HG03108 (cell line): ENCODE measurements at regions not wholly inside any gene's neighbourhood (a gene's known extent, or its start where the extent isn't known, plus 50 kb on each side); places are given as distances from the start of the nearest gene placed in this dataset.

Source experiments
- ATAC-seq: cut with Tn5 transposase; IDR thresholded peaks from one replicate; pipeline ENCODE4 v1.9.1; 2021; ENCODE audit warnings: moderate library complexity; ENCODE audit not compliant: unreplicated experiment

DNA sequence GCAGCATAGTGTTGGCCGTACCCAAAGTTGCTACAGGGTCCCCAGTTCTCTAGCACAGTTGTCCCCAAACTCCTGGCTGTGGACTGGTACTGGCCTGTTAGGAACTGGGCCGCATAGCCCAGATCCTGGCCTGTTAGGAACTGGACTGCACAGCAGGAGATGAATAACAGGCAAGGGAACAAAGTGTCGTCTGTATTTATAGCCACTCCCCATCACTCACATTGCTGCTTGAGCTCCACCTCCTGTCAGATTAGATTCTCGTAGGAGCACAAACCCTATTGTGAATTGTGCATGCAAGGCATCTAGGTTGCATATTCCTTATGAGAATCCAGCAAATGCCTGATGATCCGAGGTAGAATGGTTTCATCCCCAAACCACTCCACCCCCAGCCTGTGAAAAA lies 604.0 kb upstream of the LMCD1 start:
- ATAC-seq = no peak

DNA sequence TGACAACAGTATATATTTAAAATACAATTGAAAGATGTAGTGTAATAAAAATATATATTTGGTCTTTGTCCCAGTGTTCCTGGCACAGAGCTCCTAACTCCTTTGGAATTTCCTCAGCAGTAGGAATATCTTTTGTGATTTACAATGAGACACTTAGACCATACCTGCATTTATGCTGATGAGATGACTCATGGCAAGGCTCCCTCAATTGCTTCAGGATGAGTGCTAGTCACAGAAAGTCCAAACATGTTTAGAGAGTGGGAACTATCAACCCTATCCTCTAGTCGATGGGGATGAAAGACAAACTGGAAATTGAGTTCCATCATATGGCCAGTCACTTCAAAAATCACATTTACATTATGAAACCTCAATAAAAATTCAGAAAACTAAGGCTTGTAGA lies 588.3 kb upstream of the LMCD1 start:
- no peak for ATAC-seq

DNA sequence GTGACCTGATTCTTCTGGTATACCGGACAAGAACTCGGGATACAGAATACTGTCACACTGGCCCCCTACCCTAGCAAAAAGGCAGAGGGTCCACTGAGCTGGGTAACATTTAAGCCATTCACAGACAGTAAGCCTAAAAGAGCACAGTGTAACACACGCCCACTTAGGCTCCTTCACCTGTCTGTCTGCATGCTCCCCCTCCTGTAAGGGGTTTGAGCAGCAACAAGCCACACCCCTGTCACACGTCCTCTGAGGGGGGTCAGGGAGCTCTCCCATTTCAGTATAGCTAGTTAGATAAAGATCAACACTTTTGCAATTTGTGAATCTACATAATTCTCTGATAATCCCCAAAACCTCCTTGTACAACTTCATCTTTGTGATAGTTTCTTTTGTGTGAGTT lies 586.3 kb upstream of the LMCD1 start:
- no peak for ATAC-seq

DNA sequence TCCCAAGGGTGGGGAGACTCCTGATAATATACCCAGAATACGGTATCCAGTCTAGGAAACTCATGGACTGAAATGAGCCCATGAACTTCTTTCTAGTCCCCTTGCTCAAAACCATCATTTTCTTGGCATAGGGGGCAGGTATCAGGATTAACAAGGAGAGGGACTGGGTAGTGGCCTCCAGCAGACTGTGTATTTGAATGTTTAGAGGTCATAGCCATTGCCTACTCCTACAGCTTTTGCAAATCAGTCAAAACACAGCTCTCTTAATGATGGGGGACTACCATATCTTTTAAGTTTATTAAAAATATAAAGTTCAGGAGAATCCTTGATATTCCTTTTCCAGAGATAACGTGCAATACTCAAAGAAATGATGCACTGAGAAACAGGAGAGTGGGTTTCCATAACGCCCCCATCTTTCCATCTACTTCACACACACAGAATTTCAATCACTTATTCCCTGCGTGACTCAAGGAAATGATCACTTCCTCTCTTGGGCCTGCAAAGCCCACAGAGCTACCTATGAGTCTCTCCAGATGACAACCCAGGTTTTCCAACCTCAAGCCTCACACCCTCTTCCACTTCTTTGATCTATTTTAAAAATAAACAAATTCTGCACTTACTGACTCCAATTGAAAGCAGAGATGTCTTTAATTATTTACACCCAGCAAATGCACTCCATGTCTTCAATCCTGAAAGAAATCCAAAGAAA lies 584.0 kb upstream of the LMCD1 start:
- ATAC-seq = no peak

DNA sequence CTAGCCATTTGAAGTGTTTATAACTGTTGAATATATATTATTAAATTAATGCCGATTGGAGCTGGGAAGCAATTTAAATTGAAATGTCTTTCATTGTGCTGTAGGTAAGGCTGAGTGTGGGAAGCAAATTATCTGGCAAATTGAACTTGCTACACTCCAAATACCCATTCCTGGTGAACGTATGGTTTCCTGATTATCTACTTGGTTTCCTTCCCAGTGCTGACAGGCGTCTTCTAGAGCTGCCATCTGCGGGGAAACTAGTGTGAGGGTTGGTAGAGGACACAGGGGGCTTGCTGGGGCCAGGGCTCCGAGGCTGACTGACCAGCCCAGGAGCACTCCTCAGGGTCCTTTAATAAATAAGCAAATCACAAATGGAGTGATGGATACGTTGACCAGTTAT lies 581.4 kb upstream of the LMCD1 start:
- no peak for ATAC-seq

DNA sequence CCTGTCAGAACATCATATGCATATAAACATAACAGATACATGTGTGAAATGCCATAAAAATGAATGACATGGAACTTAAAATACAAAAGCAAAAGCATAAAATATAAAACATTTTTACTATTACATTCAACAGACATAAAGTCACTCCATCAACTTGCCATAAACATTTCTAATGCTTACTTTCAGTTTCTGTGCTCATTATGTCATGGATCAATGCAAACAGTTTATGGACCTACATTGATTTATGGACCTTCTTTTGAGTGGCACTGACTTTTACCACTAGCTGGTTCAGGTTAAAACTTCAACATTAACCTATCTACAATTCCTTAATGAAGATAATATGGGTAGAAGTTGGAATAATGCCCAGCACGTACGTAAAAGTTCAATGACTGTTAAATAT lies 577.4 kb upstream of the LMCD1 start:
- no peak for ATAC-seq

DNA sequence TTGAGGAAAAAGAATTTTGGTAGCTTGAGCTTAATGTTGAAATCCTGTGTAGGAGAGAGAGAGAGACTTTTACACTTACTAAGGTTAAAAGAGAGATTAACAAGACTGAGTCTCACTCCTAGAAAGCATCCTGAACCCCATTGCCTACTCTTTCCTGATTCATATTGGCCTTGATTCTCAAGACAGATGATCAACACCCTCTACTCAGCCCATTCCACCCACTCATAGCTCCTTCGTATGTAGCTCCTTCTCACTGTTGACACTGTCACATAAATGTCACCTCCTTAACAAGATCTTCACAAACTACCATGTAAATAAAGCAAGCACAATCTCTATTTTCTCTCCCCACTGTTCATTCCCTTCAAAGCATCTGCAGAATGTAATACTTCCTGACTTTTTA lies 574.6 kb upstream of the LMCD1 start:
- no peak for ATAC-seq

DNA sequence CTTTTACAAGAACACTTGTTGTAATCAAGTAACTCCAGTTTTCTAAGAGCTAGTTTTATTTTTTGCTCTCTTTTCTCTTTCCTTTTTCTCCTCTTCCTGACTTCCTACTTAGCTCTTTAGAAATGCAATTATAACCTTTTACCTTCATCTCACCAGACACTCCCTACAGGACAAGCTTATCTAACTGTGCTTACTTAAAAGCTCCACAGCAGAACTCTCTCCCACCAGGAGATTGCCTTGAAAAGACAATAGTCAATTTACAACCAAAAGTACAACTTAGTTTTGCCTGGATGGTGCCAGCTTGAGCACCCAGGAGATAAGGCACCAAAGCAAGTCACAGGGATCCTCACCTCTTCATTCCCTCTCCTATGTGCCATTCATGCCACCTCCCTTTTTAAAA lies 573.8 kb upstream of the LMCD1 start:
- no peak for ATAC-seq

DNA sequence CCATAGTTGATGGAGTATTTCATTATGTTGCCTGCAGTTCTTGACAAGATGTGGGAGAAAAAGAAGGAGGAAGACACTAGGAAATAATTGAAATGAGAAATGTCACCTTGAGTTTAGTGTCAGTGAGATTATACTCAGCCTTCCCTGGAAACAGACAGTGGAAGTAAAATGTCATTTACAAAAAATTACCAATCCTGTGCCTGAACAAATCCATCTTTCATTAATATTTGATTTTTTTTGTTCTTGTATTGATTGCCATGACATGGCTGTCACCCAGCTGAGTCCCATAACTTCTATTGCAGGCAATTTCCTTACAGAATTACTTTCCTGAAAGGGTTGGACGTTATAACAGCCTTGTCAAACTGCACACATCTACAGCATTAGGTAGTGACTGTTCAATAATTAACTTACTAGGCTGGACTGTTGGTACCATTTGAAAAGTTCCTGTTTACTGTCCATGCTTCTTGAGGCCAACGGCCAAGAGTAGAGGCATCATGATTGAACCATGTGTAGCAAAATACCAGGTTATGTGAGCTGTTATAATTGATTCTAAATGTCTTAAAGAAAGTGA lies 572.2 kb upstream of the LMCD1 start:
- no peak for ATAC-seq

DNA sequence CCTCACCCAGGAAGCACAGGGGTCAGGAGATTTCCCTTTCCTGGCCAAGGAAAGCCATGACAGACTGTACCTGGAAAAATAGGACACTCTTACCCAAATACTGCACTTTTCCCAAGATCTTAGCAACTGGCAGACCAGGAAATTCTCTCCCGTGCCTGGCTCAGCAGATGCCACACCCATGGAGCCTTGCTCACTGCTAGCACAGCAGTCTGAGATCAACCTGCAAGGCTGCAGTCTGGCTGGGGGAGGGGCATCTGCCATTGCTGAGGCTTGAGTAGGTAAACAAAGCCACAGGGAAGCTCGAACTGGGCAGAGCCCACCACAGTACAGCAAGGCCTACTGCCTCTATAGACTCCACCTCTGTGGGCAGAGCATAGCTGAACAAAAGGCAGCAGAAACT lies 567.3 kb upstream of the LMCD1 start:
- no peak for ATAC-seq

DNA sequence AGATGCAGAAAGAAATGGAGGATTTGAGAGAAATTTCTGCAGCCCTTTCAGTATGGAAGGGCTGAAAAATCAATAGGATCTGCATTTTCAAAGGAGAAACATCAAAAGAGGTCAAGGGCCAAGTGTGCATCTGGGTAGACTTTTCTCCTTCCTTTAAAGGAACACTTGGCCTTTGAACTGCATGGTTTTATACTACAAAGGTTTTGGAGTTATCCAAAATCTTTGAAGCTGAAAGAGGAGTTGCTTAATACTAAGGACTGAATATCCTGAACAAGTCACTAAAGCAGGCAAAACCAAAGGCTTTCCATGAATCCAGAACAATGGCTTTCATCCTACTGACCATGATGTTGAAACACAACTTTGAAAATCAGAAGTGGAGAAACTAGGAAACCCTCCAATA lies 553.7 kb upstream of the LMCD1 start:
- no peak for ATAC-seq

DNA sequence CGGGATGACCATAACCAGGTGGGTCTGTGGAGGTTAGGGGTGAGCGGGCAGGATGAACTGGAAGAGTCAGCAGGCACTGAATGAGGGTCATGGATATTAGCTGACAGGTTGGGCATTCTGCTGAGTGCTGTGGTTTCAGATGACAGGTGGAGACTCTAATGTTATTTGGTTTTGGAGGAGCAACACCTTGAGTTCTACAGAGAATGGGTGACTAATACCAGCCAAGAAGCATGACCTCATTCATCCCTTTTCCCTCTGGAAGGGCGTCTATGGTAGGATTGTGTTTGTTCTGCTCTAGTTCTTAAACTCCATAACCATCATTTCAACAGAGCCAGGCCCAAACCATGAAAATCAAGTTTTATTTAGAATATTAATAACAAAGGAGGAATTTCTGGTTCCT lies 550.7 kb upstream of the LMCD1 start:
- ATAC-seq = no peak

DNA sequence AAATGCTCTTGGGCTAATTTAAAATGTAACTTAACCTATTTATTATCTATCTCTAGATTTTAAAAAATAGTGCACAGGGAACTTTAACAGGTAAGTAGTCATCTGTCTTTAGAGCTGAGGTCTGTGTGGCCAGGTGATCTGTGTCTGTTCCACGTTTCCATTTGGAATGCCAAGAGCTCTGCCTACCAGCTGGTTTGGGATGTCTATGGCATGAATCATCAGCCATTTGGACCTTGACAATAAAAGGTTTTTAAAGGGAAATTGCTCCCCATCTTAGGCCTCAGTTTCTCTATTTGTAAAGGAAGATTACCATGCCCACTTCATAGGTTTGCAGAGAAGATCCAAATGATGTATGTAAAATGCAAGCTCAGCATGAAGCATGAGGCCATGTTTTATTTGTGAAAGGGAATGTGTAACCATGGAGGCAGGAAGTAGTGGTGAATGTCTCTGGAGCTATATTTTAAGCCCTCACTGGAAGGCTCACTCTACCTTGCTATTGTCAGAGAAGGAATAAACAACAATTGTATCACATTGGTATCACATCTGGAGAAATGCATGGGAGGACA lies 548.1 kb upstream of the LMCD1 start:
- no peak for ATAC-seq

DNA sequence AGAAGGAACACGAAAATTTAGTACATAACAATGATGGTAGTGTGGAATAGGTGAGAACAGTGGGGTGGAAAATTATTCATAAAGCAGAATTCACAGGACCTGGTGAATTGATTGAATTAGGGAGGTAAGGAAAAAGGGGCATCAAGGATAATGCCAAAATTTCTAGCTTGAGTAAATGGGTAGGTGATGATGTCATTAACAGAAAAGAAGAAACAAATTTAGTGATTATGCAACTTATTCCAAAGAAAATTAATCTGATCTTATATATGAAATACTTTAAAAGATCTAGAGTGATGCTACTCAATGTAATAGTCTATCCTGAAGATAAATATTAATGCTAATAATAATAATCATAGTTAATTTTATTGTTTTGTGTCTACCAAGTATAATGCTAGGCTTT lies 544.6 kb upstream of the LMCD1 start:
- ATAC-seq = no peak

DNA sequence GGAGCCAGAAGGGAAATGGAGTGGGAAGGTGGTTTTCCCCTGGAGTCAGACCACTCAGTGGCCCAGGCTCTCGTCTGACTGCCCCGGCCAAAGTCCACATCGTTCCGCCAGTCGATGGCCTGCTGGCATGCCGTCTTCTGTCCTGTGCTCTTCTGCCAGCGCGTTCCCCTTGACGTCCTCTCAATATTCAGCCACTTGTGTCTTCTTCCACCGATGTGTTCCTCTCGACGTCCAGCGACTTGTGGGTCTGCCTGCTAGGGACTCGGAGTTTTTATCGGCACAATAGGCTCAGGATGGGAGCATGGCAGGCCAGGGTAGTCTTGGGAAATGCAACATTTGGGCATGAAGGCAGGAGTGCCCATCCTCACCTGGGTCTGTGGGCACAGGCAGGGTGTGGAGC lies 542.5 kb upstream of the LMCD1 start:
- no peak for ATAC-seq

DNA sequence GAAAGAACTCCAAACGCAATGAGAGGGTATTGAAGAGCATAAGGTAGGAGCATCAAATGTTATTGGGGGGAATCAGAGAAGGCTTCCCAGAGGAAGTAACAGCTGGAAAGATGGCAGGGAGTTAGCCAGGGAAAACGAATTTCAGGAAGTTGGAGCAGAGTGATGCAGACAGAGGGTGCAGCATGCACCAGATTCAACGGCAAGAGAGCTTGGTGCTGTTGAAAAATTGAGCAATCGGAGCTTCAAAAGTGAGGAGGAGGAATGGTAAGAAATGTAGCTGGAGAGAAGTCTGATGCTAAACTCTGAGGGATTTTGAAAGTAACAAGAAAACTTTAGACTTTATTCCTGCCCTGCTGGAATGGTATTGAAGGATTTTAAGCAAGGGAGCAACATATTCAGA lies 541.0 kb upstream of the LMCD1 start:
- ATAC-seq = no peak

DNA sequence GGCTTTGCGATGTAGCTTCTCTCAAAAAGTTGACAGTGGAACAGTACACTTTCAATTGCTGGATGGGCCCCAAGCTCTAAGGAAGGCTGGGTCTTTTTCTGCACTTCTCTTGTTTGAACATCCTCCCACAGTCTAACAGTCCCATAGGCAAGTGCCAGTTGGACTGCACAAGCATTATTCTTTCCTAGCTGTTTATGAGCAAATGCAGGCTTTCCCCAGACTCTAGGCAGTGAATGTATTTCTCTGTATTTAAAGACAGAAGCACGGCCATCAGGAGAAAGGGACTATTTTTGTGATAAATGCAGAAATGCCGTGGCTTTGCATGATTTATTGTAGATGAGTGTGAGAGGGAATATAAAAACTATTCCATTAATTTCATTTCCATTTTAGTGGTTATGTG lies 539.3 kb upstream of the LMCD1 start:
- no peak for ATAC-seq

DNA sequence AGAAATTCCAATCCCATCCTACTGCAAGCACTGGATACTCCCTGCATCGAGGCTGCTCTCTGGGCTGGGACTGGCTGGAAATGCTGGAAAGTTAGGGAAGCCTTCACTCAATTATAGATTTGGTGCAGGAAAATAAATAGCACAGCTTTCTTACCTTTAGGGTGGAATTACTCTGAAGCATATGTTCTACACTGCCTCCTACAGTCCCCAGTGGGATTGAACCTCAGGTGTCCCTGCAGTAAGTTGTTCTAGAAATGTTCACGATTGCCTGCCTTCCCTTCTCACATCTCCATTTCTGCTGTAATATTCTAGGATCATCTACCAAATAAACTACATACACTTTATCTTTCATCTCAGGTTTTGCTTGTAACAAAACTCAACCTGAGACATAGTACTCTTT lies 536.7 kb upstream of the LMCD1 start:
- no peak for ATAC-seq

DNA sequence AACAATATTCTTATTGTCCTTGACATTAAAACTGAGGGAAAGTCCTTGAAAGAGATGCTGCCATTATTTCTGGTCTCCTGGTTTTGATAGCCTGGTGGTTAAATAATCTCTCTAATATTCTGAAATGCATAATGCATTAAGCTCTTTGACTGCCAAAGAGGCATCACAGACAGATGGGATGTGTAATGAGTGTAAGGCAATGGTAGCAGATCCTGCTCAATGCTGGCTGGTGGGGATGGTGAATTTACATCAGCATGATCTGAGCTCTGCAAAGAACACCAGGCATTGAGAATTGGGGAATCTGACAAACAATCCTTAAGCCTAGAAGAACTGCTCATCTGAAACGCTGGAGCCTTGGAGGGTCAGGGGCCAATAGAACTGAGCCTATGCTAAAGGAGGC lies 528.6 kb upstream of the LMCD1 start:
- ATAC-seq = no peak

DNA sequence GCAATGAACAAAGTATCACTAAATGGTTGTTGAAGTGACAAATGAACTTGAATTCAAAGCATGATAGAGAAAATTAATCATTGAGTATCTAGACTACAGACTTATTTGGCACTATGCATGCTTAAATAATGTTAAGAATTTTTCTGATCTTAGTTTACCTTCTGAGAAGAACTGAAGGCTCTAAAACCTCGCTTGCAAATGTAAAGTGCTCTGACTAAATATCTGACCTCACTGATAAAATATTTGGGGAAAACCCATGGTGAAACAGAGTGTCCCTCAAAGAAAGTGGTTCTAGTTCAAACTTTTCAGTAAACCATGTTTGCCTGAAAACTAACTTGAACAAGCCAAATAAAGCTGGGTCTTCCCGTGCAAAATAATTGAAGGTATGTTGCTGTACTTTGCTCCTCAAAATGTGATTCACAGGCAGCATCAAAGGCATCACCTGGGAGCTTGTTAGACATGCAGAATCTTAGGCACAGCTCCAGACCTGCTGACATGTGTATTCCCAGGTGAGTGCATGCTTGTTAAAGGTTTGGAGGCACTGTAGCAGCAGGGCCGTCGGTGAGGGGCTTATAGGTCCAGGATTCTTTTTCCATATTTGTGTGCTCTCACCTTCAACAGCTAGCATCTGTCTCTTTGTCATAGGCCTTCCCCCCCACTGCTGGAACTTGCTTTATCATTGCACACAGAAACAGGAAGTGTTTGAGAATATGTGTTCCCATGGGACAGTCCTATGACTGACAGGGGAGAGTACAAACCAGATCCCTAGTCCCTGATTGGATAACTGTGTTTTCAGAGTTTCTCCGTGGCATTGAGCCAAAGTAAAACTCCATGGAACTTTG lies 524.2 kb upstream of the LMCD1 start:
- no peak for ATAC-seq

DNA sequence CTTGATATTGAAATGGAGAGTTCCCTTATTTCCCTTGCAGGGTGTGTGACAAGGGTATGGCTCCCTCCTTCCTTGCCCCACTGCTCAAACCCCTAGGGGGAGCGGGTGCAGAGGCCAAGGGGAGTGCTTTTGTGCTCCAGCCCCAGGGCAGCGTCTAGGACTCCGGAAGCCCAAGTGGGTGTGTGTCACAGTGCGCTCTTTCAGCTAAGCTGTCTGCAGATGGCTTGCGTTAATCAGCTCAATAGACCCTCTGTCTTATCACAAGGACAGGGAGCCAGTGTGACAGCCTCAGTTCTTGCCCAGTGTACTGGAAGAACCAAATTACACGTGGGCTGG lies 523.6 kb upstream of the LMCD1 start:
- no peak for ATAC-seq

DNA sequence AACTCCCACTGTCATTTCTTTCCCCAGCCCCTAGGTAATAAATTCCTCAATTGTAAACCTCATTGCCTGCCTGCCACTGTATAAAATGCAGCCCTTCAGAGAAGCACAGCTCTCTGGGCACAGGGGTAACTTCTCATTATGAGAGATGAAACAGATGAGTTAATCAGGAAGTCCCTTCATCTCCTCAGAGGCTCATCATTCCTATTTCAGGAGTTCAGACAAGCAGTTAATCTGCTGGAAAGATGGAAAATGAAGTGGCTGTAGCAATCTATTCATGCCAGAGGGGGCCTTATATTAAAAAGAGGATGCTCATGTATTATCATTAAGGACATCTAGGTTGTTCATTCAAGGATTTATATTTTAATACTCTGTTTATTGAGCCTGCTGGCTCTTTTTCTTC lies 519.5 kb upstream of the LMCD1 start:
- ATAC-seq = no peak
